Endodermal cell (in vitro differentiated cells): ENCODE measurements at regions not wholly inside any gene's neighbourhood (a gene's known extent, or its start where the extent isn't known, plus 50 kb on each side); places are given as distances from the start of the nearest gene placed in this dataset.
A peak's percentile ranks its signal among the peaks of the same experiment; 100 is the strongest.

Source experiments
- DNase-seq: peaks from one replicate; pipeline ENCODE4 v3.0.0-alpha.2; 2017
- H3K27ac ChIP-seq: 2 replicates; pipeline ENCODE4 v1.5.1; 2013; ENCODE audit warnings: mild to moderate bottlenecking, low read depth, low read length, moderate library complexity
- H3K27me3 ChIP-seq: 2 replicates; pipeline ENCODE4 v1.6.1; 2013; ENCODE audit warnings: mild to moderate bottlenecking, low read length, moderate library complexity; ENCODE audit not compliant: insufficient read depth, control insufficient read depth, poor library complexity, severe bottlenecking
- H3K36me3 ChIP-seq: 2 replicates; pipeline ENCODE4 v1.7.0; 2013; ENCODE audit warnings: mild to moderate bottlenecking, low read length, moderate library complexity; ENCODE audit not compliant: control insufficient read depth, insufficient read depth
- H3K4me1 ChIP-seq: one replicate; pipeline ENCODE4 v1.7.0; 2013; ENCODE audit warnings: low read length; ENCODE audit not compliant: control insufficient read depth, insufficient read depth
- H3K4me3 ChIP-seq: 2 replicates; pipeline ENCODE4 v1.5.1; 2013; ENCODE audit warnings: mild to moderate bottlenecking, low read length, moderate library complexity
- H3K9ac ChIP-seq: 2 replicates; pipeline ENCODE4 v1.6.1; 2013; ENCODE audit warnings: mild to moderate bottlenecking, low read length, moderate library complexity; ENCODE audit not compliant: poor library complexity, severe bottlenecking; ENCODE audit errors: extremely low read depth
- H3K9me3 ChIP-seq: 2 replicates; pipeline ENCODE4 v1.6.1; 2013; ENCODE audit warnings: mild to moderate bottlenecking, low read length, moderate library complexity; ENCODE audit not compliant: control insufficient read depth
- H3K27ac Mint-ChIP-seq: 2 replicates; pipeline ENCODE4 v1.8.0; 2020; ENCODE audit warnings: mixed read lengths
- H3K27me3 Mint-ChIP-seq: 2 replicates; pipeline ENCODE4 v1.8.0; 2021; ENCODE audit warnings: mild to moderate bottlenecking, mixed read lengths; ENCODE audit not compliant: insufficient read depth
- H3K36me3 Mint-ChIP-seq: 2 replicates; pipeline ENCODE4 v1.8.0; 2020; ENCODE audit warnings: low read depth, mixed read lengths
- H3K4me1 Mint-ChIP-seq: 2 replicates; pipeline ENCODE4 v1.8.0; 2020; ENCODE audit warnings: mixed read lengths
- H3K4me3 Mint-ChIP-seq: 2 replicates; pipeline ENCODE4 v1.8.0; 2020; ENCODE audit warnings: mild to moderate bottlenecking, moderate library complexity, mixed read lengths
- H3K9me3 Mint-ChIP-seq: 2 replicates; pipeline ENCODE4 v1.8.0; 2020; ENCODE audit warnings: mild to moderate bottlenecking, mixed read lengths
- CTCF ChIP-seq: fragments of 200-600 bp; sonication (generic); conservative IDR thresholded peaks from 2 replicates; pipeline ENCODE4 v1.5.0; 2021; ENCODE audit warnings: antibody characterized with exemption, mild to moderate bottlenecking
- WGBS, 2 experiments: methylation state at CpG; one replicate each; pipeline versions ENCODE4 v1.1.5 to v1.1.7; 2013; ENCODE audit warnings: missing lambda C conversion rate in 2 of 2, mixed read lengths in 1 of 2; ENCODE audit not compliant: insufficient coverage in 1 of 2, insufficient read length in 1 of 2; 5-methylcytosine and 5-hydroxymethylcytosine counted together

- WGBS, 2 experiments = 70 to 80% methylated on average over 1 to 4 of the region's 4 CpGs
- H3K9me3 Mint-ChIP-seq = no peaks in the 10 kb centered on the region
- Histone ChIP-seq H3K27me3 (no peaks in the 10 kb centered on the region), H3K36me3 (no peaks in the 10 kb centered on the region), H3K9ac (no peak overlapping the region), H3K4me3 (no peak overlapping the region), H3K27ac (no peak overlapping the region), H3K4me1 (peaks cover 12% of the 10 kb centered on the region), H3K9me3 (peaks cover 7% of the 10 kb centered on the region)
- no peak overlapping the region for H3K4me3 Mint-ChIP-seq
- H3K27ac Mint-ChIP-seq = no peak overlapping the region
- H3K36me3 Mint-ChIP-seq = no peaks in the 10 kb centered on the region
- peaks cover 10% of the 10 kb centered on the region for H3K4me1 Mint-ChIP-seq
- no peaks in the 10 kb centered on the region for H3K27me3 Mint-ChIP-seq
- DNase-seq = no peak
- TF ChIP-seq CTCF = no peak
These were observed 895.8 kb downstream of the SLITRK6 start for GRCh38 chr13:84903391-84903790.

- Histone ChIP-seq H3K9me3 (peaks cover 7% of the 10 kb centered on the region), H3K27me3 (no peaks in the 10 kb centered on the region), H3K4me1 (peaks cover 12% of the 10 kb centered on the region), H3K27ac (no peak overlapping the region), H3K36me3 (no peaks in the 10 kb centered on the region), H3K4me3 (no peak overlapping the region), H3K9ac (no peak overlapping the region)
- H3K9me3 Mint-ChIP-seq = no peaks in the 10 kb centered on the region
- no peak overlapping the region for H3K27ac Mint-ChIP-seq
- DNase-seq = no peak
- no peaks in the 10 kb centered on the region for H3K27me3 Mint-ChIP-seq
- peaks cover 10% of the 10 kb centered on the region for H3K4me1 Mint-ChIP-seq
- H3K4me3 Mint-ChIP-seq = no peak overlapping the region
- H3K36me3 Mint-ChIP-seq = no peaks in the 10 kb centered on the region
- TF ChIP-seq CTCF = no peak
- WGBS, 2 experiments = 95 to 100% methylated on average over 1 of the region's 1 CpG
These were observed 897.0 kb downstream of the SLITRK6 start for GRCh38 chr13:84902243-84902642.

- peak; percentile 85 for TF ChIP-seq CTCF
- Mint-ChIP-seq H3K4me3 (no peak overlapping the region), H3K27ac (no peak overlapping the region)
These were observed 903.1 kb downstream of the SLITRK6 start for GRCh38 chr13:84896128-84896527.

More at GRCh38 chr13:84896128-84896527, 903.1 kb downstream of the SLITRK6 start:
- no peaks in the 10 kb centered on the region for H3K36me3 ChIP-seq
- Mint-ChIP-seq H3K4me1 (no peaks in the 10 kb centered on the region), H3K9me3 (peaks cover 4% of the 10 kb centered on the region), H3K27me3 (no peaks in the 10 kb centered on the region), H3K36me3 (no peaks in the 10 kb centered on the region)
- no peak overlapping the region for H3K4me3 ChIP-seq
- H3K4me1 ChIP-seq = no peaks in the 10 kb centered on the region
- H3K9ac ChIP-seq = no peak overlapping the region
- peaks cover 6% of the 10 kb centered on the region for H3K9me3 ChIP-seq
- no peak overlapping the region for H3K27ac ChIP-seq
- no peaks in the 10 kb centered on the region for H3K27me3 ChIP-seq
- WGBS, 2 experiments = 20 to 30% methylated on average over 1 to 9 of the region's 9 CpGs
- peak; percentile 79 for DNase-seq
